B cell (primary cell): ENCODE measurements at regions not wholly inside any gene's neighbourhood (a gene's known extent, or its start where the extent isn't known, plus 50 kb on each side); places are given as distances from the start of the nearest gene placed in this dataset.

Experiments
- ATAC-seq: fragments of 200-7000 bp; cut with Tn5 transposase; one replicate; pipeline ENCODE4 v1.10.0; 2021; ENCODE audit warnings: low read depth, mild to moderate bottlenecking, moderate number of reproducible peaks, moderate library complexity
- CTCF ChIA-PET: fragments of 350-600 bp; sonication (Branson Sonifier 250); formaldehyde crosslinking; loops from one replicate; lab custom pipeline; 2021; ENCODE audit warnings: antibody characterized with exemption, inconsistent platforms; lab: Charles Lee
- POLR2A ChIA-PET: fragments of 350-600 bp; sonication (Branson Sonifier 250); formaldehyde crosslinking; loops from one replicate; lab custom pipeline; 2021; ENCODE audit warnings: antibody characterized with exemption; lab: Charles Lee
- DNase-seq: peaks from one replicate; pipeline ENCODE4 v3.0.0; 2013
- H2AFZ ChIP-seq: 2 replicates; pipeline ENCODE4 v1.6.1; 2012; ENCODE audit warnings: mild to moderate bottlenecking, low read depth, low read length; ENCODE audit not compliant: insufficient read depth, poor library complexity, severe bottlenecking
- H3K27ac ChIP-seq, 2 donors: 1 replicate in 1 of 2; 2 replicates in 1 of 2; pipeline ENCODE4 v1.5.1; 2012 to 2013; ENCODE audit warnings: low read length in 2 of 2, mild to moderate bottlenecking in 2 of 2, moderate library complexity in 1 of 2
- H3K27me3 ChIP-seq, 4 experiments: fragments of 200-600 bp in 1 of 4; sonication (generic) in 1 of 4; replicated peaks in 1 of 4; 1 replicate in 2 of 4; 2 replicates in 2 of 4; pipeline versions ENCODE4 v1.6.1 to v1.7.0; 2013 to 2016; ENCODE audit warnings: low read length in 3 of 4, mild to moderate bottlenecking in 2 of 4, mixed read lengths in 1 of 4, moderate library complexity in 1 of 4; ENCODE audit not compliant: insufficient read depth in 4 of 4, control insufficient read depth in 3 of 4; ENCODE audit errors: control extremely low read depth in 1 of 4
- H3K36me3 ChIP-seq, 2 experiments: replicated peaks in 1 of 2; 1 replicate in 1 of 2; 2 replicates in 1 of 2; pipeline versions ENCODE4 v1.6.1 to v1.7.1; 2013; ENCODE audit warnings: low read length in 1 of 2; ENCODE audit not compliant: insufficient read depth in 2 of 2, control insufficient read depth in 1 of 2; ENCODE audit errors: control extremely low read depth in 1 of 2, extremely low read depth in 1 of 2
- H3K4me1 ChIP-seq, 2 donors: fragments of 200-600 bp in 1 of 2; sonication (generic) in 1 of 2; 1 replicate in 1 of 2; 2 replicates in 1 of 2; pipeline versions ENCODE4 v1.5.1 to v1.6.1; 2013 to 2017; ENCODE audit warnings: low read length in 2 of 2; ENCODE audit not compliant: control insufficient read depth in 2 of 2, insufficient read depth in 2 of 2
- H3K4me2 ChIP-seq: replicated peaks from 2 replicates; pipeline ENCODE3; 2012; ENCODE audit warnings: mild to moderate bottlenecking, low read depth, low read length; ENCODE audit not compliant: poor library complexity, severe bottlenecking
- H3K4me3 ChIP-seq, 5 experiments: fragments of 200-600 bp in 1 of 5; sonication (generic) in 1 of 5; 1 replicate in 3 of 5; 2 replicates in 2 of 5; pipeline versions ENCODE4 v1.5.1 to v1.7.0; 2011 to 2016; ENCODE audit warnings: low read length in 4 of 5, mild to moderate bottlenecking in 4 of 5, low read depth in 2 of 5, control low read depth in 1 of 5, moderate library complexity in 1 of 5; ENCODE audit not compliant: insufficient read depth in 1 of 5; ENCODE audit errors: control extremely low read depth in 1 of 5, extremely low read depth in 1 of 5
- H3K79me2 ChIP-seq: fragments of 200-600 bp; sonication (generic); one replicate; pipeline ENCODE4 v1.6.0; 2016; ENCODE audit warnings: low read length; ENCODE audit not compliant: control insufficient read depth, insufficient read depth
- H3K9ac ChIP-seq: fragments of 200-600 bp; sonication (generic); 2 replicates; pipeline ENCODE4 v1.6.1; 2017; ENCODE audit warnings: mild to moderate bottlenecking, low read length, moderate library complexity
- H3K9me3 ChIP-seq, 3 donors: one replicate each; pipeline versions ENCODE4 v1.6.1 to v1.7.1; 2013; ENCODE audit warnings: low read length in 2 of 3; ENCODE audit not compliant: control insufficient read depth in 2 of 3, insufficient read depth in 1 of 3; ENCODE audit errors: control extremely low read depth in 1 of 3
- H4K20me1 ChIP-seq: 2 replicates; pipeline ENCODE4 v1.6.0; 2012; ENCODE audit warnings: mild to moderate bottlenecking, low read length; ENCODE audit not compliant: insufficient read depth, control insufficient read depth, poor library complexity, severe bottlenecking
- H3K27ac Mint-ChIP-seq: one replicate; pipeline ENCODE4 v1.8.0; 2021; ENCODE audit warnings: mixed read lengths
- H3K27me3 Mint-ChIP-seq: one replicate; pipeline ENCODE4 v1.8.0; 2021; ENCODE audit warnings: mixed read lengths
- H3K4me1 Mint-ChIP-seq: one replicate; pipeline ENCODE4 v1.8.0; 2021; ENCODE audit warnings: mixed read lengths
- H3K4me3 Mint-ChIP-seq: one replicate; pipeline ENCODE4 v1.8.0; 2021; ENCODE audit warnings: mixed read lengths
- H3K9me3 Mint-ChIP-seq: one replicate; pipeline ENCODE4 v1.8.0; 2022; ENCODE audit warnings: mixed read lengths; ENCODE audit not compliant: insufficient read depth
- CTCF ChIP-seq: fragments of 200-600 bp; IDR thresholded peaks from one replicate; pipeline ENCODE4 v1.8.0; 2022; ENCODE audit warnings: antibody characterized with exemption, mild to moderate bottlenecking
- EZH2 ChIP-seq: IDR thresholded peaks from 2 replicates; pipeline ENCODE4 v1.6.1; 2012; ENCODE audit warnings: borderline replicate concordance, low read depth, mild to moderate bottlenecking, moderate library complexity, low read length; ENCODE audit not compliant: insufficient read depth, poor library complexity, severe bottlenecking
- WGBS: methylation state at CpG from one replicate; pipeline ENCODE4 v1.1.5; 2013; ENCODE audit warnings: missing lambda C conversion rate; ENCODE audit not compliant: insufficient coverage; 5-methylcytosine and 5-hydroxymethylcytosine counted together
- intact Hi-C: fragments of 100-400 bp; cut with micrococcal nuclease; formaldehyde crosslinking; loops from one replicate; pipeline ENCODE4 v1.10.0; 2022

GRCh38 chr20:1761116-1761515 lies 103.5 kb upstream of the SIRPG start:
- Histone ChIP-seq H3K27ac (no peak overlapping the region), H3K4me3 (no peak overlapping the region), H3K4me2 (no peak overlapping the region), H3K9ac (no peak overlapping the region), H3K79me2 (no peaks in the 10 kb centered on the region), H3K9me3 (no peaks in the 10 kb centered on the region), H3K27me3 (peaks cover 0 to 3% (median 0%) of the 10 kb centered on the region in 4 experiments), H2AFZ (no peak overlapping the region), H4K20me1 (no peaks in the 10 kb centered on the region), H3K36me3 (no peaks in the 10 kb centered on the region), H3K4me1 (no peaks in the 10 kb centered on the region)
- no peaks in the 10 kb centered on the region for H3K9me3 Mint-ChIP-seq
- CTCF ChIA-PET, result interaction anchor here (0.8 to 1.3 kb wide), 3 partner anchors 16 to 411 kb away, joined by 3 to 4 read pairs (median 3); no protein-coding TSS in a partner anchor
- no peak overlapping the region for H3K27ac Mint-ChIP-seq
- WGBS, result 76% methylated on average over 3 of the region's 5 CpGs
- H3K27me3 Mint-ChIP-seq, result peaks cover 10% of the 10 kb centered on the region
- intact Hi-C loops, result no loop called here
- POLR2A ChIA-PET, result no interaction called here
- ATAC-seq (no peak), DNase-seq (no peak)
- no peak overlapping the region for H3K4me3 Mint-ChIP-seq
- TF ChIP-seq CTCF, result no peak
- TF ChIP-seq EZH2, result no peak
- peaks cover 1% of the 10 kb centered on the region for H3K4me1 Mint-ChIP-seq

GRCh38 chr20:1758765-1759164 lies 101.2 kb upstream of the SIRPG start:
- peaks cover 10% of the 10 kb centered on the region for H3K27me3 Mint-ChIP-seq
- Histone ChIP-seq H3K27ac (no peak overlapping the region), H3K9me3 (no peaks in the 10 kb centered on the region), H3K79me2 (no peaks in the 10 kb centered on the region), H2AFZ (no peak overlapping the region), H3K36me3 (no peaks in the 10 kb centered on the region), H3K9ac (no peak overlapping the region), H3K4me3 (no peak overlapping the region), H3K4me2 (no peak overlapping the region), H4K20me1 (no peaks in the 10 kb centered on the region), H3K4me1 (peaks cover 7 to 12% of the 10 kb centered on the region in 2 donors), H3K27me3 (peaks cover 0 to 3% (median 0%) of the 10 kb centered on the region in 4 experiments)
- CTCF ChIA-PET, result interaction anchor here (1.3 to 1.9 kb wide), 2 partner anchors 18 to 413 kb away, joined by 5 read pairs; no protein-coding TSS in a partner anchor
- intact Hi-C loops, result no loop called here
- TF ChIP-seq CTCF, result no peak
- TF ChIP-seq EZH2, result no peak
- no peaks in the 10 kb centered on the region for H3K9me3 Mint-ChIP-seq
- H3K27ac Mint-ChIP-seq, result no peak overlapping the region
- H3K4me3 Mint-ChIP-seq, result no peak overlapping the region
- H3K4me1 Mint-ChIP-seq, result peaks cover 12% of the 10 kb centered on the region
- POLR2A ChIA-PET, result no interaction called here
- WGBS, result no CpG with 5 or more reads among the region's 2 CpGs
- ATAC-seq, result no peak
- DNase-seq, result no peak
